GM12864 (cell line): ENCODE measurements at regions not wholly inside any gene's neighbourhood (a gene's known extent, or its start where the extent isn't known, plus 50 kb on each side); places are given as distances from the start of the nearest gene placed in this dataset.

Source experiments
- DNase-seq: peaks from one replicate; pipeline ENCODE4 v3.0.0-alpha.2; 2011; ENCODE audit warnings: low read depth
- H3K4me3 ChIP-seq: 2 replicates; pipeline ENCODE4 v1.5.1; 2011; ENCODE audit warnings: mild to moderate bottlenecking, low read depth, low read length, control low read depth
- TF ChIP-seq, protein P1 (sequence below): IDR thresholded peaks from 2 replicates; pipeline ENCODE4 v1.5.1; 2011; ENCODE audit warnings: low read depth, mild to moderate bottlenecking, moderate library complexity, low read length, control low read depth, inconsistent platforms; ENCODE audit errors: missing control alignments

DNA sequence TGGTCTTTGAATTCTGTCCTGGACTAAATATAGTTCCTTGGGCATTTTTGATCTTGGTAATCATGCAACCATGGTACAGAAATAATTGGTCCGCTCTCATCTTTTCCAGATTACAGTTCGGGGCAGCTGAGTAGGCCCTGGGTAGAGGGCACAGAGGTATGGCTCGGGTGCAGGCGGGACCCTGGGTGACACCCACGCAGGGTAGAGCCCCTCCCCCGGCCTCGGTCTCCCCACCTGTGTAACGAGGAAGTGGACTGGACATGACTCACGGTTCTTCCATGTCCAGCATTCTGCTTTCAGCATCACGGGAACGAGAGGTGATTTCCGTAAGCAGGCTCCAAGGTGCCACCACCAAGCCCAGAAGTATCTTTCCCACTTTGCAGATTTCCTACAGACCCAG is 91.0 kb upstream of the DIO3 start:
- no peak overlapping the region for H3K4me3 ChIP-seq
- TF ChIP-seq, protein P1, sequence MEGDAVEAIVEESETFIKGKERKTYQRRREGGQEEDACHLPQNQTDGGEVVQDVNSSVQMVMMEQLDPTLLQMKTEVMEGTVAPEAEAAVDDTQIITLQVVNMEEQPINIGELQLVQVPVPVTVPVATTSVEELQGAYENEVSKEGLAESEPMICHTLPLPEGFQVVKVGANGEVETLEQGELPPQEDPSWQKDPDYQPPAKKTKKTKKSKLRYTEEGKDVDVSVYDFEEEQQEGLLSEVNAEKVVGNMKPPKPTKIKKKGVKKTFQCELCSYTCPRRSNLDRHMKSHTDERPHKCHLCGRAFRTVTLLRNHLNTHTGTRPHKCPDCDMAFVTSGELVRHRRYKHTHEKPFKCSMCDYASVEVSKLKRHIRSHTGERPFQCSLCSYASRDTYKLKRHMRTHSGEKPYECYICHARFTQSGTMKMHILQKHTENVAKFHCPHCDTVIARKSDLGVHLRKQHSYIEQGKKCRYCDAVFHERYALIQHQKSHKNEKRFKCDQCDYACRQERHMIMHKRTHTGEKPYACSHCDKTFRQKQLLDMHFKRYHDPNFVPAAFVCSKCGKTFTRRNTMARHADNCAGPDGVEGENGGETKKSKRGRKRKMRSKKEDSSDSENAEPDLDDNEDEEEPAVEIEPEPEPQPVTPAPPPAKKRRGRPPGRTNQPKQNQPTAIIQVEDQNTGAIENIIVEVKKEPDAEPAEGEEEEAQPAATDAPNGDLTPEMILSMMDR, result no peak
- DNase-seq, result no peak

DNA sequence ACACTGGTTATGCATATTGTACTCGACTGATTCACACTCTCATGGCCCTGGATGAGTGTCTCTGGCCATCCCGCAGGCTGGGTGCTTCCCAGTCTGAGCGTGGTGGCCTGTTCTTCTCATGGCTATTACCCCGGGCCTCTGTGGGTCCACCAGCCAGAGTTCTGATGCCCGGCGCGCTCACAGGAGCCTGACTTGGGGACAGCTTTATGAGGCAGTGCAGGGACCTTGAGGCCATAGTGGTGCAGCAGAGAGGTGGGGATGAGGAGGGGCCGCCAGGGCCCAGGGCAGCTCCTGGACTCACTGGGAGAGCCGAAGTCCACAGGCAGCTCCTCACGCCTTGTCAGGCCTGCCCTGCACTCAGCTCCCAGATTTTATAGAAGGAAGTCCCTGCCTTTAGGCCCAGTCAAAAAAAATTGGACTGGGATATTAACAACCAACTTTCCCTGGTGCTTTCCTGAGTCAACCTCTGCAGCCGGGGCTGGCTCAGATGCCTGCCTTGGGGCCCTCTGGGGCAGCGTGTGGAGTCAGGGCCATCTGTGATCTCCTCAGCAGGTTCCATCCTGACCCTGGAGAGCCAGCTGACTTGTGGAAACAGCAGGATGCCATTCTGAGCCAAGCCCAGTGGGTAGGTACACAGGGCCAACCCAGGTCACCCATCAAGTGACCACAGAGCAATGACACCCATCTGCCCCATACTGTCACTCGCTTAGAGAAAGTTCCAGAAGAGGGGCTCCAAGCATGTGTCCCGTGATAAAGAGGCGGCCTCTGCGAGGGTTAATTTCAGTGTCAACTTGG is 89.4 kb upstream of the DIO3 start:
- H3K4me3 ChIP-seq, result no peak overlapping the region
- TF ChIP-seq, protein P1, result no peak
- no peak for DNase-seq

DNA sequence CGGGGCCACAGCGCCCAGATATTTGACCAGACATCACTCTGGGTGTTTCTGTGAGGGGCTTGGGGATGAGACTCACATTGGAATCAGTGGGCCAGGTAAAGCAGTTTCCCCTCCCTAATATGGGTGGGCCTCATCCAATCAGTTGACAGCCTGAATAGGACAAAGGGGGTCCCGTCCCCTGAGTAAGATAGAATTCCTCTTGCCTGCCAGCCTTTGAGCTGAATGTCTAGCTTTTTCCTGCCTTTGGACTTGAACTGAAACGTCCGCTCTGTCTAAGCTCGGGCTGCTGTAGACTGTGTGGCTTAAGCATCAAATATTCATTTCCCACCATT is 88.8 kb upstream of the DIO3 start:
- DNase-seq, result no peak
- H3K4me3 ChIP-seq, result no peak overlapping the region
- TF ChIP-seq, protein P1, result no peak

DNA sequence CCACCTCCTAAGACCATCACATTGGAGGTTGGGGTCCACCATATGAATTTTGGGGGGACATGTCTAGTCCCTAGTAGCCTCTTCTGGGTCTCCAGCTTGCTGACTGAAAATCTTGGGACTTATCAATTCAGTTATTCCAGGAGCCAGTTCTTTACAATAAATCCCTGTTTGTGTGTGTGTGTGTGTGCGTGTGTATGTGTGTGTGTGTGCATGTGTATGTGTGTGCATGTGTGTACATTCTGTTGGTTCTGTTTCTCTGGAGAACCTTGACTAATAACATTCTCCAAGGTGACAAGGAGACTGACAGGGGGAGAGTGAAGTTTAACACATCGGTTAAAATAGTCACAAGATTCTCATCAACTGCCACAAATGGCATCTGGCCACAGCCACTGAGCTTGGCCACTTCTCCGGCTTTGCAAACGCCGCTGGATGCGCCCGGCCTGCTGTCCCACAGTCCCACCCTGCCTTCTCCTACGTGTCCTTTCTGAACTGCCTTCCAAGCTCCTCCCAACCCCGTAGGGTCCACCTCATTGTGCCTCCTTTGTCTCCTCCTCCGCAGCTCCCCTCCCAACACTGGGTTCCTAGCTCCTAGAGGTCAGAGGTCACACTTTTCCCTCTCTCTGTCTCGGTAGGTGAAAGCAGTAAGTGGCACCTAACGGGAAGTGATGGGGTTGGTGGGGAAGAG is 88.1 kb upstream of the DIO3 start:
- no peak overlapping the region for H3K4me3 ChIP-seq
- TF ChIP-seq, protein P1, result no peak
- no peak for DNase-seq

DNA sequence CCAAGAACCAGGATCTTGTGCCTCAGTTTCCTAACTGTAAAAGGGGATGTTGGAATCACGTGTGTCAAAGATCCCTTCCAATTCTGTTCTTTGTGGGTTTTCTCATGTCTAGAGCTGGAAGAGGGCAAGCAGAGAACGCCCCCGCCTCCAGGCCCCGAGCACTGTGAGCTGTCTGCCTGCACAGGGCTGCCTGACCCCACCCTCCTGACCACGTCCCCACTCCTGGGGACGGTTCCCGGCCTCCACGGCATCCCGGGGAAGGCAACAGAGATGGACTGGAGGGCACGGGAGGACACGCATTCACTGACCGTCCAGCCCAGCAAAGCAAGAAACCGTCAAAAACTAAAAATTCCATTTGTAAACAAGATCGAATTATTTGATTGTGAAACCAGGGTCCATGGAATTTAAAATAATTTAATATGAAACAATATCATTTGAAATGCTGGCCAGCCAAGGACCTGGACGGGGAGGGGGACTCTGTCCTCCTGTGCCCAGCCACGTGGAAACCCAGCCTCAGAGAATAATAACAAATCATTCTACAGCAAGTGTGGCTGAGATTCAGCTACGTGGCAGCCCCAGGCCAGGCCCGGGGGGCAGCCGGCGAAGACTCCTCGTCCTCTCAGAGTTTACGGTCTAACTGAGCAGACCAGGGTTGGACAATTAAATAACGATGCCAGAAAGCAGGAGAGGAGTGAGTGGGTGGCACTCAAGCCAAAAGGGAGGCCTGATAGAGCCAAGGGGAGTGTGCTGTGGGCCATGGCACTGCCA is 87.3 kb upstream of the DIO3 start:
- TF ChIP-seq, protein P1, result no peak
- no peak for DNase-seq
- H3K4me3 ChIP-seq, result no peak overlapping the region

DNA sequence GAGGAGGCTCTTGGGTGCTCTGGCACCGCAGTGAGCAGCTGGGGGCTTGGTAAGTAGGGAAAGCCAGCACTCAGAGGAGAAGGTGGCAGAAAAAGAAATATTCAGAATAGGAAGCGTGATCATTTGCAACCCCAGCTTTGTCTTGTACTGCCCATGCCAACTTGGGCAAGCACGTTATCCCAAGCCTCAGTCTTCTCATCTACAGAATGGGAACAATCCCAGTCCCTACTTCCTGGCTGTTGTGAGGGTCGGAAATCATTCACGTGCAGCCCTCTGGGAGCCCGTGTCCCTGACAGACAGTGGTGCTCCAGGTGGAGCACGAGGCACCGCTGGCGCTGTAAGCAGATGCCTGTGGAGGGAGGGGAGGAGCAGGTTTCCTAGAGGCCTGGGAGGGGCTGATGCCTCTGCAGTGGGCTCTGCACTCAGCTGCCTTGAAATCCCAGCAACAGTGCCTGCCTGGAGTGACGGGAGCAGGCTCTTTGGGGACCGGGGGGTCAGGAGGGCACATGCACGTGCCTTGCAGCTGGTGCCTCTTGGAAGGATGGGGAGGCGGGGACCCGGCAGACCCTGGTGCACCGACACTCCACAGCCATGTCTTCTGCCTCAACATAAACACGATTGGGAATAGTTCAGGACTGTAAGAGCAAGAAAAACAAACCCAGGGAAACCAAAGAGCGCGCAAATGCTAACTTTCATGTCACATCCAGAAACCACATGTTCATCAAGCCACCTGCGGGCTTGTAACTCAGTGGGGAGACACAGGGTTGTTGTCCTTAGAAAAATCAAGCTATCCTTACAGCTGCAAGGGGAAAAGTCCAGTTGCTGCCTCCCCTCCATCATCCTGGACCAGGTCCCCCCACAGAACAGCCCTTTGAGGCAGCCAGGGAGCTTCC is 86.5 kb upstream of the DIO3 start:
- no peak for DNase-seq
- H3K4me3 ChIP-seq, result no peak overlapping the region
- TF ChIP-seq, protein P1, result no peak
